Umbilical cord (tissue), 1 donor: ENCODE measurements at regions not wholly inside any gene's neighbourhood (a gene's known extent, or its start where the extent isn't known, plus 50 kb on each side); places are given as distances from the start of the nearest gene placed in this dataset.

Experiments used
- DNase-seq: peaks from one replicate; pipeline ENCODE4 v3.0.0-alpha.2; 2015; ENCODE audit warnings: low spot score

DNA sequence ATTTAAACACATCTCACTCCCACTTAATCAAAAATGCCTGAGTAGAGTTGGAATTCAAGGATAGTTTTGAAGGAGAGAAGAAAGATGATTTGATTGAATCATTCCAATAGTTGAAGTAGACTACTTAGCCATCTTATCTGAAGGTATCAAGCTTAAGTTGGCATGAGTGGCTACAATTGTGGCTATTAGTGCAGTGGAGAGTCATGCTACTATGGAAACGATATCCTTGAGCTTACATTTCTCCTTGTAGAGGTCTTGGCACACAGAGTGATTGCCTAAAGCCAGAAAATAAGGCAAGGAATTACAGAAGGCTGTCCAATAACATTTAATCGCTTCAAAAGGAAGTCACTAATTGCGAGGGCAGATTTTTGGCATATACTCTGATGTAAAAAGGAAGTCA is 1022.7 kb downstream of the IGSF11 start:
- DNase-seq: no peak

GRCh38 chr3:118029049-118029448 is 1005.6 kb downstream of the IGSF11 start:
- DNase-seq: no peak

- no peak for DNase-seq
Observed at GRCh38 chr3:118036215-118036614, 998.4 kb downstream of the IGSF11 start.

- no peak for DNase-seq
Observed at GRCh38 chr3:118055381-118055780, 979.3 kb downstream of the IGSF11 start.

- no peak for DNase-seq
Observed at GRCh38 chr3:118057086-118057485, 977.6 kb downstream of the IGSF11 start.

DNA sequence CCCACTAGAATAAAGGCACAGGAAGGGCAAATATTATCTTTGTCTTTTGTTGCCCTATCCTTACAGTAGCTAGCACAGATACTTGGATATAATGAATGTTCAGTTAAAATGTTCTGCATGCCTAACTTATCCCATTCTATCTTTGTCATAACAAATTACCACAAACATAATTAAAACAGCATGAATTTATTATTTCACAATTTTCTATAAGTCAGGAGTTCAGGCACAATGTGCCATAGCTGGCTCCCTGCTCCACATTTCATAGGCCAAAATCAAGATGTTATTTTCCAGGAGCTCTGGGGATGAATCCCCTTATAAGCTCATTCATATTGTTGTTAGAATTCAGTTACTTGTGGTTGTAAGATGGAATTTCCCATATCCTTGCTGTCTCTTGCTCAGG is 975.5 kb downstream of the IGSF11 start:
- no peak for DNase-seq

GRCh38 chr3:118067439-118067838 is 967.2 kb downstream of the IGSF11 start:
- DNase-seq: no peak

DNA sequence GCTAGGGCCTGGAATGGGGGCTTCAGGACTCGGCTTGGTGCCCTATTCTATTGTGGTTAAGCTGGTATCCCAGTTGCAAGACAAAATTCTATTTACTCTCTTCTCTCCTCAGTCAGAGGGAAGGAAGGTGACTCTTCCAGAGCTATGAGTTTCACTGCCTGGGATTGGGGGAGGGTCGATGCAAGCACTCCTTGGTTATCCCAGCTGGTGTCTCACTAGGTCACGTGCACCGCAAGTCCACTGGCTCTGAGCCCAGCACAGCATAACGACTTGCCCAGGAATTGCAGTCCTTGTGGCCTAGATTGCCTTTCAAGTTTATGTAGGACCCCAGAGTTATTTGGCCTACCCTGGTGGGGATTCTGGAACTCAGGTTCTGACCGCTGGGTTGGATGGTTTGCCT is 958.8 kb downstream of the IGSF11 start:
- DNase-seq: no peak

GRCh38 chr3:118077332-118077731 is 957.3 kb downstream of the IGSF11 start:
- DNase-seq: no peak

DNA sequence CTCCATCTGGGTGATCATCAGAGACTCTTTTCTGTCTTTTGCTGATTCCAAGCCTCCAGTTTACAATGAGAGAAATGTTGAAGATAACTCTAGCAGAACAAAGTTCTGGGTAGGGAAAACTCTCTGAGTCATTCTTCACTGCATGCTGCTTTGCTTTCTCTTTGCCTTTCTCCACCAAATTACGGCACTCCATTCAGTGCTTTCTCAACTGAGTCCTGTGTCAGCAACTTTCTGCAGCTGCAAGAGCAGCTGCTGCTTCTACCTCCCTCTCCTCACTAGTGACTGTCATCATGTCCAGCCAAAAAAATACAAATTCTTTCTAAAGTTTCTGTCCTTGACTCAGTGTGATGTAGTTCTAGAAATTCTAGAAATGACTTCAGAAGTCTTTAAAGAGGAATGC is 953.8 kb downstream of the IGSF11 start:
- peak; percentile 56 for DNase-seq

GRCh38 chr3:118088696-118089095 is 946.0 kb downstream of the IGSF11 start:
- DNase-seq: no peak

- DNase-seq: peak; percentile 1
Observed at GRCh38 chr3:118089563-118089962, 945.1 kb downstream of the IGSF11 start.

DNA sequence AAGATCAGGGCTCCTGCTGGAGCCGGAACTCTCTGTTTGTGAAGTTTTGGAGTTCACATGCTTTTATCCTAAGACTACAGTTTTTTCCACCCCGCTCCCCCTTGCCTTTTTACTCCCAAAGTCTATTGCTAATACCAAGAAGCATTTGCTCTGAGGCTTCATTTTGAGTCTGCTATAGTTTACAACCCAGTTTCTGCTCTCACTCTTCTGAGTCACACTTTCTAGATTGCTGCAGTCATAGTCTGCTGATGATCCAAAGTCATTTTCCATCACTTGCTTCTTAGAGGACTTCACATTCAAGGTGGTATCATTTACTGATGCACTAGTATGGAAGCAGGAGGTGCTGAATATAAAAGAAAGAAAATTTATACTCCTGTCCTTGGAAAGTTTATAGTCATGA is 937.4 kb downstream of the IGSF11 start:
- no peak for DNase-seq

- DNase-seq: no peak
Observed at GRCh38 chr3:118097660-118098059, 937.0 kb downstream of the IGSF11 start.

GRCh38 chr3:118098827-118099226 is 935.8 kb downstream of the IGSF11 start:
- peak; percentile 25 for DNase-seq

GRCh38 chr3:118101891-118102290 is 932.8 kb downstream of the IGSF11 start:
- DNase-seq: no peak

- no peak for DNase-seq
Observed at GRCh38 chr3:118102737-118103136, 931.9 kb downstream of the IGSF11 start.

- DNase-seq: no peak
Observed at GRCh38 chr3:118108201-118108600, 926.4 kb downstream of the IGSF11 start.

- no peak for DNase-seq
Observed at GRCh38 chr3:118108769-118109168, 925.9 kb downstream of the IGSF11 start.

GRCh38 chr3:118110211-118110610 is 924.4 kb downstream of the IGSF11 start:
- DNase-seq: no peak

DNA sequence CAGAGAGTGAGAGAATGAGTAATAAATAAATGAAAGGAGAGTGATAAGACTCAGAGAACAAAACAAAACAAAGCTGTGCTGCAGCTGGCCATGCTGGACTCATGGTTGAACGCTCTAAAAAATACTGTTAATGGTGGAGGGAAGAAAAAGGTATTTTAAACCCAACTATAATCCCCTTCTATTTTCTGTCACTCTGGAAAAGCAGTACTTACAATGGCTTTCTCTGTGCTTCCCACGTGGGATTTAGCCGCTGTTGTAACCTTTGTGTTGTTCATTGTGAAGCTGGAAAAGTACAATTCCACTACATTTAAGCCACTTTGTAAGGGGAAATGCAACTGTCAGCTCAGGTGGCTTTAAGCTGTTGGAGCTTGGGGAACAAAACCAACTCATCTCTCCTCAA is 917.7 kb downstream of the IGSF11 start:
- DNase-seq: no peak

DNA sequence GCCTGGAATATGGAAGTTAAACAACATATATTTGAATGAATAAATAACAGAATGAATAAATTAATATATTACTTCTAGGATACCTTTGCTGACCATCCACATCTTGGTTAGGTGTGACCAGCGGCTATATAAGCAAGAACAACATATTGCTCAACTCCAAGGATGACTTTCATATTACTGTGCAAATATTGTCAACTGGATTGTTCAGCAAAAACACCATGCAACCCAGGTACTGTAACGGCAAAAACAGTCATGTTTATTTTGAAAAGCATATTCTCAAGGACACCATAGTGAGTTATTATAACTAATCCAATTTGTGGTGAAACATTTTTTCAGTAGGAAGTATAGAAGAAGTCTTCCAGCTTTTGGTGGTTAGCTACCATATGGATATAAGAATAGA is 907.9 kb downstream of the IGSF11 start:
- no peak for DNase-seq

DNA sequence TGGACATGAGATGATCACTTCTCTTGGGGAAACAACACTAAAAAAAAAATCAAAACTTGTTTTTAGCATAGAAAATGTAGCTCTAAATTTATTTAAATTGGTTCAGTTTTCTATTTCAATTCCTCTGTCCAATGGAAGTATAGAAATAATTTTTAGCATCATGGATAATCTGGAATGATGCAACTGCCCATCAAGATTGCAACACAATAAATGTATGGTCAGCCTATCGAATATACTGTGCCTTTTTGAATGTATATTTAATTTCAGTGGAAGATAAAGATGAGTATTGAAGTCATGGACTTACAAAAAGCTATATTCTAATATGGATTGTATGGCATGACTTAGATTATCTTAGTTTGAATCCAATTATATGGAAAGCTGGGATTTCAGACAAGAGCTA is 906.7 kb downstream of the IGSF11 start:
- no peak for DNase-seq

DNA sequence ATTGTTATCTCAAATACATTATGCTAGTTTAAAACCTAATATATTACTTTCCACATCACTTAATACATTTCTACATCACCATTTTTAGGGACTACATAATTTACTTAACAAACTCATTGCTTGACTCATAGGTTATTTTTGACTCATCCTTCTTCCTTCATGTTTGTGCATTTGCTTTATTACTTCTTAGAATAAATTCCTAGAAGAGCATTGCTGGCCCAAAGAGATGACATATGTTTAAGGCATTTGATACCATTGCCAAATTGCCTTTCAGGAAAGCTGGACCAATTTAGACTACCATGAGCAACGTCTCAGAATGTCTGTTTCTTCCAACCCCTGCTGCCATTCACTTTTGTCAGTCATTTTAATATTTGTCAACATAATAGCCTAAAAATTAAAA is 905.8 kb downstream of the IGSF11 start:
- DNase-seq: no peak

GRCh38 chr3:118137778-118138177 is 896.9 kb downstream of the IGSF11 start:
- no peak for DNase-seq
